ENCODE measurements at regions not wholly inside any gene's neighbourhood (a gene's known extent, or its start where the extent isn't known, plus 50 kb on each side); places are given as distances from the start of the nearest gene placed in this dataset.

- TF ChIP-seq IRF3 (IDR thresholded peaks at IDR 0.05; ENCODE audit: low read depth, low read length) (no peak), MAX (IDR thresholded peaks at IDR 0.05; ENCODE audit: low read depth) (no peak), USF2 (IDR thresholded peaks at IDR 0.05; ENCODE audit: borderline replicate concordance, low read depth, low read length) (no peak), JUND (IDR thresholded peaks at IDR 0.05) (no peak)
- TF ChIP-seq, protein P1, sequence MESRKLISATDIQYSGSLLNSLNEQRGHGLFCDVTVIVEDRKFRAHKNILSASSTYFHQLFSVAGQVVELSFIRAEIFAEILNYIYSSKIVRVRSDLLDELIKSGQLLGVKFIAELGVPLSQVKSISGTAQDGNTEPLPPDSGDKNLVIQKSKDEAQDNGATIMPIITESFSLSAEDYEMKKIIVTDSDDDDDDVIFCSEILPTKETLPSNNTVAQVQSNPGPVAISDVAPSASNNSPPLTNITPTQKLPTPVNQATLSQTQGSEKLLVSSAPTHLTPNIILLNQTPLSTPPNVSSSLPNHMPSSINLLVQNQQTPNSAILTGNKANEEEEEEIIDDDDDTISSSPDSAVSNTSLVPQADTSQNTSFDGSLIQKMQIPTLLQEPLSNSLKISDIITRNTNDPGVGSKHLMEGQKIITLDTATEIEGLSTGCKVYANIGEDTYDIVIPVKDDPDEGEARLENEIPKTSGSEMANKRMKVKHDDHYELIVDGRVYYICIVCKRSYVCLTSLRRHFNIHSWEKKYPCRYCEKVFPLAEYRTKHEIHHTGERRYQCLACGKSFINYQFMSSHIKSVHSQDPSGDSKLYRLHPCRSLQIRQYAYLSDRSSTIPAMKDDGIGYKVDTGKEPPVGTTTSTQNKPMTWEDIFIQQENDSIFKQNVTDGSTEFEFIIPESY (IDR thresholded peaks at IDR 0.05; ENCODE audit: borderline replicate concordance, low read depth): no peak
These were observed 382.2 kb upstream of the KLHL1 start (continued) for GRCh38 chr13:70490320-70490935.

DNA sequence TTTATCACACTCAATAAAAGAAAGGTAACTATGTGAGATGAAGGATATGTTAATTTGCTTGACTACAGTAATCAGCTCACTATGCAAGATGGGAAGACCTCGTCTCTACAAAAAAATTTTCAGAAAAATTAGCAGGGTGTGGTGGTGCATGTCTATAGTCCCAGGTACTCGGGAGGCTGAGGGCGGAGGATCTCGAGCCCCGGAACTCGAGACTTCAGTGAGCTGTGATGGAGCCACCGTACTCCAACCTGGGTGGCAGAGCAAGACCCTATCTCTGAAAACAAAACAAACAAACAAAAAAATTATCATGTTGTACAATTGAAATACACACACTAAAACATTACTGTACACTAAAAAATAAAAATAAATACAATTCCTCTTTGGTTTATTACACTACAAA, 376.7 kb upstream of the KLHL1 start:
- no peaks in the 10 kb centered on the region for H3K27me3 ChIP-seq (ENCODE audit: insufficient read depth)
- H3K4me1 ChIP-seq (ENCODE audit: control insufficient read depth in 1 of 2, insufficient read depth in 2 of 2, low read depth in 1 of 2, low read length in 1 of 2): no peaks in the 10 kb centered on the region; a peak in 1 of 4 replicates
- no peak for DNase-seq
- H3K36me3 ChIP-seq (replicated peaks in 1 of 2; ENCODE audit: control insufficient read depth in 1 of 2, insufficient read depth in 2 of 2, low read length in 1 of 2): no peaks in the 10 kb centered on the region
- no peaks in the 10 kb centered on the region for H3K9me2 ChIP-seq
- no peak overlapping the region for H3K27ac ChIP-seq (ENCODE audit: low read depth in 2 of 2, low read length in 1 of 2)
- H3K9me3 ChIP-seq: no peaks in the 10 kb centered on the region
- H2AFZ ChIP-seq (ENCODE audit: low read depth): no peak overlapping the region
- no peaks in the 10 kb centered on the region for H3K79me2 ChIP-seq (ENCODE audit: insufficient read depth)
- H3K4me2 ChIP-seq: no peak overlapping the region
- H4K20me1 ChIP-seq (ENCODE audit: insufficient read depth): no peaks in the 10 kb centered on the region
- CTCF ChIA-PET: no interaction called here
- 59% methylated on average over 7 of the region's 7 CpGs for WGBS (ENCODE audit: low lambda C conversion rate)
- H3F3A ChIP-seq (replicated peaks; ENCODE audit: insufficient read depth): no peaks in the 10 kb centered on the region
- no peak overlapping the region for H3K9ac ChIP-seq
- no peak overlapping the region for H3K4me3 ChIP-seq (ENCODE audit: low read depth in 2 of 2, low read length in 1 of 2)
- TF ChIP-seq FOSL2 (IDR thresholded peaks at IDR 0.05; ENCODE audit: borderline replicate concordance, low read depth) (no peak), SMC3 (IDR thresholded peaks at IDR 0.05; ENCODE audit: low read depth, low read length) (no peak), PBX3 (IDR thresholded peaks at IDR 0.05) (no peak)
- TF ChIP-seq, protein P1 (IDR thresholded peaks at IDR 0.05; ENCODE audit: borderline replicate concordance, low read depth): no peak
- POLR2A ChIA-PET: no interaction called here
